PC-3 (cell line): ENCODE measurements at regions not wholly inside any gene's neighbourhood (a gene's known extent, or its start where the extent isn't known, plus 50 kb on each side); places are given as distances from the start of the nearest gene placed in this dataset.
"Not testable (repeated sequence)": the region's sequence is repeated elsewhere in the genome, so short reads cannot be mapped to it uniquely, and the experiment has no call there.

Experiments
- EZH2 ChIP-seq: fragments of 300-600 bp; sonication (generic); IDR thresholded peaks from one replicate; pipeline ENCODE4 v1.6.1; 2017; ENCODE audit warnings: antibody characterized with exemption, mild to moderate bottlenecking, low read length; ENCODE audit not compliant: unreplicated experiment
- EZH2phosphoT487 ChIP-seq: fragments of 300-600 bp; sonication (generic); IDR thresholded peaks from 2 replicates; pipeline ENCODE4 v1.6.1; 2018; ENCODE audit warnings: mild to moderate bottlenecking, antibody characterized with exemption, low read length, borderline replicate concordance
- TF ChIP-seq, protein P1 (sequence below): fragments of 300-600 bp; sonication (generic); conservative IDR thresholded peaks from 2 replicates; pipeline ENCODE4 v1.5.1; 2017; ENCODE audit warnings: antibody characterized with exemption, low read depth, mild to moderate bottlenecking, low read length

DNA sequence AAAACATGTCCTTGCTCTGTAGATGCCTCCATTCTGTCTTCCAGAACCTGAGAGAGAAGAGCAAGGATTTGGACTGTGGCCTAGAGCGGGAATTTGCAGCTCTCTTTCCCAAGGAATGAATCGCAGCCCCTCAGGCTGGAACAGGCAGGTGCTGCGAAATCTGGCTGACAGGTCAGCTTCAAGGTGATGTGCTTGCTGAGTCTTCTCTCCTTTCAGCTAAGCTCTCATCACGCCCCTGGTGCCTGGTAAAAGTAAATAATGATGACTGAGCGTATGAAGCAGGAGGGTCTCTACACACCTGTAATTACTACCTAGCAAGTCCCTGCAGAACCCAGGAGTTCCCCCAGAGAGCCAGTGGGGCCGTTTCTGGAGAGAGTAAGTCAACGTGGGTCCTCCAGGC, 204.3 kb upstream of the IRF2BP2 start:
- TF ChIP-seq, protein P1, sequence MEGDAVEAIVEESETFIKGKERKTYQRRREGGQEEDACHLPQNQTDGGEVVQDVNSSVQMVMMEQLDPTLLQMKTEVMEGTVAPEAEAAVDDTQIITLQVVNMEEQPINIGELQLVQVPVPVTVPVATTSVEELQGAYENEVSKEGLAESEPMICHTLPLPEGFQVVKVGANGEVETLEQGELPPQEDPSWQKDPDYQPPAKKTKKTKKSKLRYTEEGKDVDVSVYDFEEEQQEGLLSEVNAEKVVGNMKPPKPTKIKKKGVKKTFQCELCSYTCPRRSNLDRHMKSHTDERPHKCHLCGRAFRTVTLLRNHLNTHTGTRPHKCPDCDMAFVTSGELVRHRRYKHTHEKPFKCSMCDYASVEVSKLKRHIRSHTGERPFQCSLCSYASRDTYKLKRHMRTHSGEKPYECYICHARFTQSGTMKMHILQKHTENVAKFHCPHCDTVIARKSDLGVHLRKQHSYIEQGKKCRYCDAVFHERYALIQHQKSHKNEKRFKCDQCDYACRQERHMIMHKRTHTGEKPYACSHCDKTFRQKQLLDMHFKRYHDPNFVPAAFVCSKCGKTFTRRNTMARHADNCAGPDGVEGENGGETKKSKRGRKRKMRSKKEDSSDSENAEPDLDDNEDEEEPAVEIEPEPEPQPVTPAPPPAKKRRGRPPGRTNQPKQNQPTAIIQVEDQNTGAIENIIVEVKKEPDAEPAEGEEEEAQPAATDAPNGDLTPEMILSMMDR = not testable (repeated sequence)
- TF ChIP-seq EZH2, EZH2phosphoT487: not testable (repeated sequence)
